GM12874 (cell line): ENCODE measurements at regions not wholly inside any gene's neighbourhood (a gene's known extent, or its start where the extent isn't known, plus 50 kb on each side); places are given as distances from the start of the nearest gene placed in this dataset.

Experiments used
- CTCF ChIP-seq: IDR thresholded peaks from 2 replicates; pipeline ENCODE4 v1.5.1; 2011; ENCODE audit warnings: low read depth, mild to moderate bottlenecking, control low read depth, low read length, moderate library complexity; ENCODE audit not compliant: insufficient read depth

- no peak for TF ChIP-seq CTCF
Measured at GRCh38 chr18:39845106-39845505, 2109.9 kb upstream of the PIK3C3 start.

- no peak for TF ChIP-seq CTCF
Measured at GRCh38 chr18:39843546-39843945, 2111.5 kb upstream of the PIK3C3 start.

GRCh38 chr18:39842366-39842914 lies 2112.6 kb upstream of the PIK3C3 start:
- no peak for TF ChIP-seq CTCF

GRCh38 chr18:39841482-39842365 lies 2113.3 kb upstream of the PIK3C3 start:
- no peak for TF ChIP-seq CTCF

GRCh38 chr18:39840856-39841481 lies 2114.1 kb upstream of the PIK3C3 start:
- TF ChIP-seq CTCF: no peak

GRCh38 chr18:39840406-39840805 lies 2114.6 kb upstream of the PIK3C3 start:
- no peak for TF ChIP-seq CTCF

GRCh38 chr18:39839782-39840181 lies 2115.3 kb upstream of the PIK3C3 start:
- no peak for TF ChIP-seq CTCF
